MCF 10A (cell line): ENCODE measurements at regions not wholly inside any gene's neighbourhood (a gene's known extent, or its start where the extent isn't known, plus 50 kb on each side); places are given as distances from the start of the nearest gene placed in this dataset.

Experiments
- BruUV-seq: library from RNA; stranded (reverse); fragments of 400-500 nt; replicated peaks from 2 replicates; lab custom pipeline; 2021; lab: Mats Ljungman, UMichigan
- CTCF ChIA-PET: fragments of 300-600 bp; sonication (Branson Sonifier 250); formaldehyde crosslinking; extraction: SDS; loops from one replicate; lab custom pipeline; 2021; ENCODE audit warnings: antibody characterized with exemption, inconsistent platforms; lab: Yijun Ruan, JAX
- POLR2A ChIA-PET: fragments of 300-600, 350-650 bp; sonication (Branson Sonifier 250); formaldehyde crosslinking; extraction: SDS; loops from one replicate; lab custom pipeline; 2020; ENCODE audit warnings: antibody characterized with exemption, inconsistent platforms; lab: Yijun Ruan, JAX
- DNase-seq: peaks from one replicate; pipeline ENCODE4 v3.0.0-alpha.2; 2018; ENCODE audit not compliant: unreplicated experiment
- H3K27ac Mint-ChIP-seq: one replicate; pipeline ENCODE4 v1.8.0; 2022; ENCODE audit warnings: mild to moderate bottlenecking, low read depth, mixed read lengths; ENCODE audit not compliant: unreplicated experiment
- H3K27me3 Mint-ChIP-seq: one replicate; pipeline ENCODE4 v1.8.0; 2022; ENCODE audit warnings: mixed read lengths; ENCODE audit not compliant: insufficient read depth, unreplicated experiment
- H3K36me3 Mint-ChIP-seq: one replicate; pipeline ENCODE4 v1.8.0; 2022; ENCODE audit warnings: mild to moderate bottlenecking, moderate library complexity, mixed read lengths; ENCODE audit not compliant: insufficient read depth, unreplicated experiment
- H3K4me1 Mint-ChIP-seq: one replicate; pipeline ENCODE4 v1.8.0; 2022; ENCODE audit warnings: mixed read lengths; ENCODE audit not compliant: insufficient read depth, unreplicated experiment
- H3K4me3 Mint-ChIP-seq: one replicate; pipeline ENCODE4 v1.8.0; 2022; ENCODE audit warnings: mild to moderate bottlenecking, moderate library complexity, mixed read lengths; ENCODE audit not compliant: unreplicated experiment
- H3K9me3 Mint-ChIP-seq: one replicate; pipeline ENCODE4 v1.8.0; 2022; ENCODE audit warnings: mixed read lengths; ENCODE audit not compliant: unreplicated experiment
- intact Hi-C: fragments of 100-400 bp; cut with micrococcal nuclease; formaldehyde crosslinking; loops from 2 replicates; pipeline ENCODE4 v1.14.1; 2022
- TF ChIP-seq, protein P1 (sequence below): fragments of 200-600 bp; IDR thresholded peaks from one replicate; pipeline ENCODE4 v1.8.0; 2022; ENCODE audit warnings: antibody characterized with exemption, mild to moderate bottlenecking; ENCODE audit not compliant: unreplicated experiment

GRCh38 chr5:5625491-5625890, 203.0 kb downstream of the ICE1 start:
- Mint-ChIP-seq H3K4me1 (peaks cover 4% of the 10 kb centered on the region), H3K9me3 (peaks cover 20% of the 10 kb centered on the region), H3K4me3 (no peak overlapping the region), H3K36me3 (peaks cover 5% of the 10 kb centered on the region), H3K27me3 (no peaks in the 10 kb centered on the region), H3K27ac (no peak overlapping the region)
- DNase-seq, result no peak
- ChIA-PET POLR2A (no interaction called here), CTCF (no interaction called here)
- intact Hi-C loops, result no loop called here
- BruUV-seq, result no TSS peak
- TF ChIP-seq, protein P1, sequence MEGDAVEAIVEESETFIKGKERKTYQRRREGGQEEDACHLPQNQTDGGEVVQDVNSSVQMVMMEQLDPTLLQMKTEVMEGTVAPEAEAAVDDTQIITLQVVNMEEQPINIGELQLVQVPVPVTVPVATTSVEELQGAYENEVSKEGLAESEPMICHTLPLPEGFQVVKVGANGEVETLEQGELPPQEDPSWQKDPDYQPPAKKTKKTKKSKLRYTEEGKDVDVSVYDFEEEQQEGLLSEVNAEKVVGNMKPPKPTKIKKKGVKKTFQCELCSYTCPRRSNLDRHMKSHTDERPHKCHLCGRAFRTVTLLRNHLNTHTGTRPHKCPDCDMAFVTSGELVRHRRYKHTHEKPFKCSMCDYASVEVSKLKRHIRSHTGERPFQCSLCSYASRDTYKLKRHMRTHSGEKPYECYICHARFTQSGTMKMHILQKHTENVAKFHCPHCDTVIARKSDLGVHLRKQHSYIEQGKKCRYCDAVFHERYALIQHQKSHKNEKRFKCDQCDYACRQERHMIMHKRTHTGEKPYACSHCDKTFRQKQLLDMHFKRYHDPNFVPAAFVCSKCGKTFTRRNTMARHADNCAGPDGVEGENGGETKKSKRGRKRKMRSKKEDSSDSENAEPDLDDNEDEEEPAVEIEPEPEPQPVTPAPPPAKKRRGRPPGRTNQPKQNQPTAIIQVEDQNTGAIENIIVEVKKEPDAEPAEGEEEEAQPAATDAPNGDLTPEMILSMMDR, result no peak

GRCh38 chr5:5623397-5623796, 200.9 kb downstream of the ICE1 start:
- peaks cover 20% of the 10 kb centered on the region for H3K9me3 Mint-ChIP-seq
- H3K27me3 Mint-ChIP-seq, result no peaks in the 10 kb centered on the region
- intact Hi-C loops, result no loop called here
- H3K4me1 Mint-ChIP-seq, result no peaks in the 10 kb centered on the region
- CTCF ChIA-PET, result no interaction called here
- H3K27ac Mint-ChIP-seq, result no peak overlapping the region
- no peak overlapping the region for H3K4me3 Mint-ChIP-seq
- no TSS peak for BruUV-seq
- no peaks in the 10 kb centered on the region for H3K36me3 Mint-ChIP-seq
- POLR2A ChIA-PET, result no interaction called here
- DNase-seq, result no peak
- TF ChIP-seq, protein P1, result no peak

DNA sequence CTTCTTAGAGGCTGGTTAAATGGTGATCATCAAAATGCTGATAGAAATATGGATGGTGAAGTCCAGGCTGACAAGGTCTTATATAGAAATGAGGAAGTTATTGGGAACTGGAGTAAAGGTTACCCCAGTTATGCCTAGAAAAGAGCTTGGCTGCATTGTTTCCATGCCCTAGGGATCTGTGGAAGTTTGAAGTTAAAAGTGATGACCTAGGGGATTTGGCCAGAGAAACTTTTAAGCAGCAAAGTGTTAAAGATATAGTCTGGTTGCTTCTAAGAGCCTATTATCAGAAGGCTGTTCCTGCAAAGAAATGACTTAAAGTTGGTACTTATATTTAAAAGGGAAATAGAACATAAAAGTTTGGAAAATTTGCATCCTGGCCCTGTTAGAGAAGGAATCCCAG, 200.3 kb downstream of the ICE1 start:
- peaks cover 20% of the 10 kb centered on the region for H3K9me3 Mint-ChIP-seq
- BruUV-seq, result no TSS peak
- TF ChIP-seq, protein P1, result no peak
- H3K36me3 Mint-ChIP-seq, result no peaks in the 10 kb centered on the region
- no peaks in the 10 kb centered on the region for H3K4me1 Mint-ChIP-seq
- no peak overlapping the region for H3K4me3 Mint-ChIP-seq
- no peak for DNase-seq
- POLR2A ChIA-PET, result no interaction called here
- CTCF ChIA-PET, result no interaction called here
- H3K27me3 Mint-ChIP-seq, result no peaks in the 10 kb centered on the region
- H3K27ac Mint-ChIP-seq, result no peak overlapping the region
- intact Hi-C loops, result no loop called here

GRCh38 chr5:5619546-5619945, 197.1 kb downstream of the ICE1 start:
- ChIA-PET CTCF (interaction anchor here (0.5 kb wide), 1 partner anchor 783 kb away, joined by 3 read pairs; no protein-coding TSS in a partner anchor), POLR2A (interaction anchor here (1.3 kb wide), 1 partner anchor 10 kb away, joined by 3 read pairs; no protein-coding TSS in a partner anchor)
- no TSS peak for BruUV-seq
- intact Hi-C loops, result no loop called here
- peaks cover 14% of the 10 kb centered on the region for H3K9me3 Mint-ChIP-seq
- DNase-seq, result no peak
- H3K4me3 Mint-ChIP-seq, result no peak overlapping the region
- peaks cover 6% of the 10 kb centered on the region for H3K4me1 Mint-ChIP-seq
- no peaks in the 10 kb centered on the region for H3K27me3 Mint-ChIP-seq
- no peak overlapping the region for H3K27ac Mint-ChIP-seq
- TF ChIP-seq, protein P1, result no peak
- no peaks in the 10 kb centered on the region for H3K36me3 Mint-ChIP-seq
